ENCODE measurements at regions not wholly inside any gene's neighbourhood (a gene's known extent, or its start where the extent isn't known, plus 50 kb on each side); places are given as distances from the start of the nearest gene placed in this dataset.

DNA sequence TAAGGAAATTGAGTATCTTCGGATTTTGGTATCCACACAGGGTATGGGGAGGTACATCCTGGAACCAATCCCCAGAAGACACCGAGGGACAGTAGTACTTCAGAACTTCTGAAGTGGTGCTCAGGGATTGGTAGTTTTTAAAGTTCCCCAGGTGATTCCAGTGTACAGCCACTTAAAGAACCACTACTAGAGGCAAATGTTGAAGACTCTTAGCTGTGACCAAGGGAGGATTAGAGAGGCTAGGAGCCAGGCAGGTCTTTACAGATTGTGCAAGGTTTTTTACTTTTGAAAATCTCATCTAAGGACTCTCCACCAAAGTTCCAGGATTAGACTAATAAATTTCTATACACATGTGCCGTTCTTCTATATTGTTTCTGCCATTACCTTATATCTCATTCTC lies 52.9 kb upstream of the GLS start:
- TF ChIP-seq, protein P1, sequence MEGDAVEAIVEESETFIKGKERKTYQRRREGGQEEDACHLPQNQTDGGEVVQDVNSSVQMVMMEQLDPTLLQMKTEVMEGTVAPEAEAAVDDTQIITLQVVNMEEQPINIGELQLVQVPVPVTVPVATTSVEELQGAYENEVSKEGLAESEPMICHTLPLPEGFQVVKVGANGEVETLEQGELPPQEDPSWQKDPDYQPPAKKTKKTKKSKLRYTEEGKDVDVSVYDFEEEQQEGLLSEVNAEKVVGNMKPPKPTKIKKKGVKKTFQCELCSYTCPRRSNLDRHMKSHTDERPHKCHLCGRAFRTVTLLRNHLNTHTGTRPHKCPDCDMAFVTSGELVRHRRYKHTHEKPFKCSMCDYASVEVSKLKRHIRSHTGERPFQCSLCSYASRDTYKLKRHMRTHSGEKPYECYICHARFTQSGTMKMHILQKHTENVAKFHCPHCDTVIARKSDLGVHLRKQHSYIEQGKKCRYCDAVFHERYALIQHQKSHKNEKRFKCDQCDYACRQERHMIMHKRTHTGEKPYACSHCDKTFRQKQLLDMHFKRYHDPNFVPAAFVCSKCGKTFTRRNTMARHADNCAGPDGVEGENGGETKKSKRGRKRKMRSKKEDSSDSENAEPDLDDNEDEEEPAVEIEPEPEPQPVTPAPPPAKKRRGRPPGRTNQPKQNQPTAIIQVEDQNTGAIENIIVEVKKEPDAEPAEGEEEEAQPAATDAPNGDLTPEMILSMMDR (conservative IDR thresholded peaks at IDR 0.05; ENCODE audit: low read depth, low read length), result no peak
- no peak for TF ChIP-seq EZH2 (IDR thresholded peaks at IDR 0.05; ENCODE audit: borderline replicate concordance, low read depth, low read length, poor library complexity, severe bottlenecking)
